Brain microvascular endothelial cell (primary cell): ENCODE measurements at regions not wholly inside any gene's neighbourhood (a gene's known extent, or its start where the extent isn't known, plus 50 kb on each side); places are given as distances from the start of the nearest gene placed in this dataset.

Source experiments
- DNase-seq: peaks from one replicate; pipeline ENCODE4 v3.0.0-alpha.2; 2020
- H3K27ac ChIP-seq: fragments of 250-450 bp; sonication (Bioruptor Pico); 2 replicates; pipeline ENCODE4 v1.5.1; 2020; ENCODE audit warnings: mild to moderate bottlenecking, moderate library complexity
- H3K27me3 ChIP-seq: fragments of 250-450 bp; sonication (Bioruptor Pico); replicated peaks from 2 replicates; pipeline ENCODE4 v1.5.1; 2020; ENCODE audit warnings: mild to moderate bottlenecking
- H3K36me3 ChIP-seq: fragments of 250-450 bp; sonication (Bioruptor Pico); replicated peaks from 2 replicates; pipeline ENCODE4 v1.5.1; 2020; ENCODE audit warnings: mild to moderate bottlenecking
- H3K4me3 ChIP-seq: 2 replicates; pipeline ENCODE4 v1.5.1; 2011; ENCODE audit warnings: low read depth, mild to moderate bottlenecking, control low read depth, low read length, moderate library complexity
- in situ Hi-C: cut with HindIII; loops from 2 replicates; pipeline ENCODE4 v1.10.0; 2017; ENCODE audit warnings: low sequenced_read_pairs, low pct_ligation_motif_present
- TF ChIP-seq, protein P1 (sequence below): IDR thresholded peaks from 2 replicates; pipeline ENCODE4 v1.5.1; 2011; ENCODE audit warnings: low read depth, mild to moderate bottlenecking, moderate library complexity, low read length, control low read depth, inconsistent platforms; ENCODE audit errors: missing control alignments

DNA sequence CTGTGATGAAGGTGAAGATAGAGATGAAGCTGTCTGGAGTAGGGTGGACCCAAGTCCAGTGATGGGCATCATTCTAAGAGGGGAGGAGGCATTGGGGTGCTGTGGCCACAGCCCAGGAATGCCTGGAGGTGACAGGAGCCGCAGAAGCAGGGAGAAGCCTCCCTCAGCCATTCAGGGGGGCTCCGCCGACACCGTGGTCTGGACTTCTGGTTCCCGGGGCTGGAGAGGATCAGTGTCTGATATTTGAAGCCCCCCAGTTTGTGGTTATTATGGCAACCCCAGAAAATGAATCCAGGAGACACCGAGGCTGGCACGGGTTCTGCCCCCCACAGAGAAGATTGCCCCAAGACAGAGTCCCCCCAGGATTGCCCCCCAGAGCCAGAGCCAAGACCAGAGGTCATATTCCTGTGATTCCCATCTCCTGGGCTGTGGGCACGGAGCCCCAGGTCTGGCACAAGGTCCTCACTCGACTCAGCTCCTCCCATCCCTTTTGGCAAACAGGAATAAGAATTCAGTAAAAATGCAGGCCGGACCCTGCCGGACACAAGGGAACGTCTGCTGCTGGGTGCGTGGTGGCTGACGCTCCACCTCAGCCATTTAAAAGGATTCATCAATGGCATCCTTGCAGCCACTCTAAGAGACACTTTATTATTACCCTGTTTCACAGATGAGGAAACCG is 116.6 kb downstream of the CPZ start:
- in situ Hi-C loops, result no loop called here
- Histone ChIP-seq H3K4me3 (no peak overlapping the region), H3K36me3 (no peaks in the 10 kb centered on the region), H3K27ac (no peak overlapping the region), H3K27me3 (peaks cover 9% of the 10 kb centered on the region)
- TF ChIP-seq, protein P1, sequence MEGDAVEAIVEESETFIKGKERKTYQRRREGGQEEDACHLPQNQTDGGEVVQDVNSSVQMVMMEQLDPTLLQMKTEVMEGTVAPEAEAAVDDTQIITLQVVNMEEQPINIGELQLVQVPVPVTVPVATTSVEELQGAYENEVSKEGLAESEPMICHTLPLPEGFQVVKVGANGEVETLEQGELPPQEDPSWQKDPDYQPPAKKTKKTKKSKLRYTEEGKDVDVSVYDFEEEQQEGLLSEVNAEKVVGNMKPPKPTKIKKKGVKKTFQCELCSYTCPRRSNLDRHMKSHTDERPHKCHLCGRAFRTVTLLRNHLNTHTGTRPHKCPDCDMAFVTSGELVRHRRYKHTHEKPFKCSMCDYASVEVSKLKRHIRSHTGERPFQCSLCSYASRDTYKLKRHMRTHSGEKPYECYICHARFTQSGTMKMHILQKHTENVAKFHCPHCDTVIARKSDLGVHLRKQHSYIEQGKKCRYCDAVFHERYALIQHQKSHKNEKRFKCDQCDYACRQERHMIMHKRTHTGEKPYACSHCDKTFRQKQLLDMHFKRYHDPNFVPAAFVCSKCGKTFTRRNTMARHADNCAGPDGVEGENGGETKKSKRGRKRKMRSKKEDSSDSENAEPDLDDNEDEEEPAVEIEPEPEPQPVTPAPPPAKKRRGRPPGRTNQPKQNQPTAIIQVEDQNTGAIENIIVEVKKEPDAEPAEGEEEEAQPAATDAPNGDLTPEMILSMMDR, result no peak
- no peak for DNase-seq

DNA sequence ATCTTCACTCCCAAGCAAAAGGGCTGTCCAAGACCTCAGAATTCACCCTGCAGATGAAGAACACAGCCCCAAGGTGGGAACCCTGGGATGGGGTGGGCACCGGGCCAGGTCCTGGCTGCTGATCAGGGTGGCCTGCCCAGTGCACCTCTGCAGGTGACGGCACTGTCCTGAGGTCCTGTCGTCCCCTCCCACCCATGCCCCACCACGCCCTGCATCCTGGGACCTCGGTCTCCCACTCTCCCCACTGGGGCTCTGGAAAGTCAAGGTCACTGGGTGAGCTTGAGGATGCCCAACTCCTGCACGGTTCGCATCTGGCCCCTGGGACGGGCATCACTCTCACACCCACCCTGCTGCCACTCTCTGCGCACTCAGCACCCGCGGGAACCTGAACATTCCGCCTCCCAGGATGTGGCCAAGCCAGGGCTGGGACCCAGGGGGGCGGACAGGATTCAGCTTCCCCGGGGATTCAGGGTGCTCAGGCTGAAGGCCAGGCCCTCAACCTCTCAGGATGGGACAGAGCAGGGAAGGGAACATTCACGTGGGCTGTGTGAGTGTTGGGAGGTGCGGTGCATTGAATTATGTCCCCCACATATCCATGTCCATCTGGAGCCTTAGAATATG is 115.9 kb downstream of the CPZ start:
- H3K36me3 ChIP-seq, result no peaks in the 10 kb centered on the region
- H3K27ac ChIP-seq, result no peak overlapping the region
- peaks cover 9% of the 10 kb centered on the region for H3K27me3 ChIP-seq
- TF ChIP-seq, protein P1, result no peak
- in situ Hi-C loops, result no loop called here
- H3K4me3 ChIP-seq, result no peak overlapping the region
- no peak for DNase-seq

DNA sequence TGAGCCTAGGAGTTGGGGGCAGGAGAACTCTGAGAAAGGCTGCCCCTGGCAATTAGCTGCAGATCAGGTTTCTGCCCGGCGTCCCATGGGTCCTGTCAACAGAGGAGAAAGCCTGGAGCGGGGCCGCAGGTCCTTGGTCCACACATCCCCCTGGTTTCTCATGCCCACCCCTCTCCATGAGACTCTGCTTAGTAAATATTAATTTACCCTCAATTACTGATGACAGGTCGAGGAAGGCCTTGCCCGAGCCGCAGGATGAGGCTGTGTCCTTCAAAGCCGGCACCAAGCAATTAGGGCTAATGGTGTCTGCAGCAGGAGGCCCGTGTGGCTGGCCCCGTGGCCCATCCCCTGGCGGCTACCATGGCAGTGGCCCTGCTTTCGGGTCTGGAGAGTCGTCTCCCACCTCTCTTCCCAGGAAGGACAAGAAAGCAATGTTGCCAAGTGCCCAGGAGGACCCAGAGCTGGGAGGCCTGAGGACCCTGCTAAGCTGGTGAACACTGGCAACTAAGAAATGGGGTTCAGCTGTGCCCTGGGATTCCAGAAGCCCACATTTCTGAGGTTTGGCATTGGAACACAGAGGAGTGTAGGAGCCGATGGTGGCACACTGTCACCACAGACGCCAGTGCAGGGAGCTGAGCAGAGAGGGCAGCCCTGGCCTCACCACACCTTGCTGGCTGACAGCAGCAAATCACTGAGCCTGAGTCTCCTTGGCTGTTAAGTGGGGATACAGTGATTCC is 114.6 kb downstream of the CPZ start:
- Histone ChIP-seq H3K27ac (no peak overlapping the region), H3K27me3 (peaks cover 17% of the 10 kb centered on the region), H3K4me3 (no peak overlapping the region), H3K36me3 (no peaks in the 10 kb centered on the region)
- in situ Hi-C loops, result no loop called here
- TF ChIP-seq, protein P1, result no peak
- DNase-seq, result no peak

DNA sequence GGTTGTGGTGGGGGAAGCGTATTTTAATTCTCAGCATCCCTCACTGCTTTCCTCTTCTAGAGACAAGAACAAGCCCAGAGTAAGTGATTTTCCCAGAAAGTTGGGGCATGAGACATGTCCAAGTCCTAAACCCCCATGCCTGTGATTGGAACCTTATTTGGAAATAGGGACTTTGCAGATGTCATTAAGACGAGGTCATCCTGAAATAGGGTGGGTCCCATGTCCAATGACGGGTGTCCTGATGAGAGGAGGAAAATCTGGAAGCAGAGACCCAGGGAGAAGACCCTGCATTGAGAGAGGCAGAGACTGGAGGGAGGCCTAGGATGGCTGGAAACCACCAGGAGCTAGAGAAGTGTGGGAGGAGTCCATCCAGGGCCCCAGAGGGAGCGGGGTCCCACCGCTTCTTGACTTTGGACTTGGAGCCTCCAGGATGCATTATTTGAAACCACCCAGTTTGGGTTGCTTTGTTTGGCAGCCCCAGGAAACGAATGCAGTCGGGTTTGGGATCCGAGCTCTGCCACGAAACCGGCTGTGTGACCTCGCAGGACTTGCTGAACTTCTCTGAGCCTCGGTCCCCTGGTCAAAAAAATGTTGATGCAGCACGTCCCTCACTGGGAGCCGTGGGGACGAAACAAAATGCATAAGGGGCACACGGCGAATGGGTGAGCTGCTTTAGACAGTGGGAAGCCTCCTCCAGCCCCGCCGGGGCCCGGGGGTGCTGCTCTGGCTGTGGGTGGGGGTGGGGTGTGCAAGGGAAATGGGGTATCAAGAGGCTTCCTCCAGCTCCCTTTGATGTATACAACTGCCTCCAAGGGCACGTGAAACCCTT is 113.9 kb downstream of the CPZ start:
- H3K36me3 ChIP-seq, result no peaks in the 10 kb centered on the region
- no peak overlapping the region for H3K27ac ChIP-seq
- H3K4me3 ChIP-seq, result no peak overlapping the region
- in situ Hi-C loops, result no loop called here
- TF ChIP-seq, protein P1, result no peak
- peaks cover 23% of the 10 kb centered on the region for H3K27me3 ChIP-seq
- DNase-seq, result no peak

DNA sequence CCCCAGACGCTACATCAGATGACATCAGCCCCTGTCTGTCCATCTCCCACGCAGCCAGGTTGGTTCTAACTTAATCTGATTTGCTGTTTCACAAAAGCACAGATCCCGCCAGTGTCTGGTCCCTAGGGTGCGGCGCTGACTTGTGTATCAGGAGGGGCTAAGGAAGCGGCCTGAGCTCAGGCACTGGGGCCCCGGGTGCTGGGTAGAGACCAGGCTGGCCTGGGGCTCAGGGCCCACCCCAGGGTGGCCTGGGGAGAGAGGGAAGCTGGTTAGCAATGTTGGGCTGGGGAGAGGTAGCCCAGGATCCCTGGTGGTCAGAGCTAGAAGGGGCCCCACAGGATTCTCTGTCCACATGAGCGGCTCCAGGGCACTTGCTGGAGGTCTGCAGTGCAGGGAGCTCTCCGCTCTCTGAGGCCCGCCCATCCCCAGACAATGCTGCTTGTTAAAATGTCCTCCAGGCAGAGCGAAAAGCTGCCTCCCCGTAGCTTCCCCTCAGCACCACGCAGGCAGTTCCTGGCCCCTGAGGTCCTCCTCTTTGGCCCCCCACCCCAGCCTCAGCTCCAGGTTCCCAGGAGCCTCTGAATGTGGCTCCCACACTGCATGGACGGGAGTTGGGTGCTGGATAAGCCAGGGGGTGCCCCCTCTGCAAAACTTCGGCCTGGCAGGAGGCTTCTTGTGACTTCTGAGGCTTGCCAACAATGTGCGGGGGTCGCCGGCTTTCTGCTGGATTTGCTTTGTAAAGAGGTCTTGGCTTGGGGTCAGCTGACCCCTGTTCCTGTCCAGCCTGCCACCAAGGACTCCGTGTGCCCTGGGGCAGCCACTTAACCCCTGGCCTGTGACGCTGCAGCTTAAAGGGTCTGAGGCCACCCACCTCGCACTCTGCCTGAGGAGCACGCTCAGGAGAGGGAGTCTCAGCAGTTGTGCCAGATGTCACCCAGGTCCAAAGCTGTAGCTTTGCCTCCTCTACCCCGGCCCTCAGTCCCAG is 112.9 kb downstream of the CPZ start:
- Histone ChIP-seq H3K27me3 (peaks cover 31% of the 10 kb centered on the region), H3K27ac (no peak overlapping the region), H3K4me3 (no peak overlapping the region), H3K36me3 (no peaks in the 10 kb centered on the region)
- TF ChIP-seq, protein P1, result no peak
- in situ Hi-C loops, result no loop called here
- DNase-seq, result no peak
